Superior temporal gyrus (tissue), 1 donor: ENCODE measurements at regions not wholly inside any gene's neighbourhood (a gene's known extent, or its start where the extent isn't known, plus 50 kb on each side); places are given as distances from the start of the nearest gene placed in this dataset.
"Not testable (repeated sequence)": the region's sequence is repeated elsewhere in the genome, so short reads cannot be mapped to it uniquely, and the experiment has no call there.

Source experiments
- DNase-seq: peaks from one replicate; pipeline ENCODE4 v3.0.0-alpha.2; 2016; ENCODE audit errors: extremely low spot score

DNA sequence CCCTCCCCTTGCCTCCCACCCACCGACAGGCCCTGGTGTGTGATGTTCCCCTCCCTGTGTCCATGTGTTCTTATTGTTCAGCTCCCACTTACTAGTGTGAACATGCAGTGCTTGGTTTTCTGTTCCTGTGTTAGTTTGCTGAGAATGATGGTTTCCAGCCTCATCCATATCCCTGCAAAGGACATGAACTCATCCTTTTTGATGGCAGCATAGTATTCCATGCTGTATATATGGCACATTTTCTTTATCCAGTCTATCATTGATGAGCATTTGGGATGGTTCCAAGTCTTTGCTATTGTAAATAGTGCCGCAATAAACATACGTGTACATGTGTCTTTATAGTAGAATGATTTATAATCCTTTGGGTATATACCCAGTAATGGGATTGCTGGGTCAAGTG lies 538.1 kb upstream of the ZNF804A start:
- not testable (repeated sequence) for DNase-seq

- DNase-seq, result peak; percentile 47
These were observed 530.8 kb upstream of the ZNF804A start for GRCh38 chr2:184067502-184067901.

- no peak for DNase-seq
These were observed 525.9 kb upstream of the ZNF804A start for GRCh38 chr2:184072470-184072869.

DNA sequence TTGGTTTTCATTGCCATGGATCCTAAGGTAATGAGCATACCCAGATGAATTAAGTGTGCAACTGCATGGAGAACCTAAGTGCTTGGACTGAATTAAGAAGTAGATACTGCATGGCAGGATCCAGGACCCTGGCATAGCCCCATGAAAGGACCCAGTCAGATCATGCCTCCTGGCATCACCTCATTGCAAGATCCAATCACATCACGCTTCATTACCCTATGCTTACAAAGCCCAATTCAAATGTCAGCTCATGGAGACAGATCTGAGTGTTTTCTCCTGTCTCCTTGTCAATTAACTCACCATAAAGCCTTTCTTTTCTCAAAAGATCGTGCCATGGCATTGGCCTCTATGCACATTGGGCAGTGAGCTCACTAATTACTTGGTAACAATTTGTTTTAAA lies 519.8 kb upstream of the ZNF804A start:
- no peak for DNase-seq

GRCh38 chr2:184091456-184091855 lies 506.9 kb upstream of the ZNF804A start:
- DNase-seq, result no peak

DNA sequence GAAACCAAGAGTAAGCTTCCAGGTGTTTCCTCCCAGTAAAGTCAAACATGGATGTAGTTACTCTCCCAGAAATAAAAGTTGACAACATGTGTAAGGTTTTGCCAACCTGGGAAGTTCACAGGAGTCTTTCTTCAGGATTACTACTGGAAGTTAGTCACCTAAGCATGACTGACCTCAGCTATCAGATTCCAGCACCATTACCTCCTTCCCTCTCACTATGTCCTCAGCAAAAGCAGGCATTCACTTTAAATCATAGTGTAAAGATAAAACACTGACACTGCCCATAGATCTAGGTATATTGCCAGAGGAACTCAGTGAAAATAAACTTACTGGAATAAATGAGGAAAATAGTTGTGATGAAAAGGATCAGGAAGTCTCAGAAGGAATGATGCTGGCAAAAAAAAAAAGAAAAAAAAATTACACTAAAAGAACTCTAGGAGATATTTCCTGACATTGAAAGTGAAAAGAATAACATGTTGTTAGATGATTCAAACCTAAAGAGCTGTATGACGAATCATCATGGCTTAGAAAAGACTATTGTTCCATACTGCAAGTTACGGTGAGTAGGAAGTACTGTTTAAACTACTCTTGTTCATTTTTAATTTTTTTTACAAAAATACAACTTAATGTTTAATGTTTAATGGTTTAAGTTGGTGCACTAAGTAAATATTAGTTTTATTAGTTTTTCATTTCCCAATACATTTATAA lies 484.5 kb upstream of the ZNF804A start:
- no peak for DNase-seq

GRCh38 chr2:184114439-184114838 lies 483.9 kb upstream of the ZNF804A start:
- DNase-seq, result no peak

DNA sequence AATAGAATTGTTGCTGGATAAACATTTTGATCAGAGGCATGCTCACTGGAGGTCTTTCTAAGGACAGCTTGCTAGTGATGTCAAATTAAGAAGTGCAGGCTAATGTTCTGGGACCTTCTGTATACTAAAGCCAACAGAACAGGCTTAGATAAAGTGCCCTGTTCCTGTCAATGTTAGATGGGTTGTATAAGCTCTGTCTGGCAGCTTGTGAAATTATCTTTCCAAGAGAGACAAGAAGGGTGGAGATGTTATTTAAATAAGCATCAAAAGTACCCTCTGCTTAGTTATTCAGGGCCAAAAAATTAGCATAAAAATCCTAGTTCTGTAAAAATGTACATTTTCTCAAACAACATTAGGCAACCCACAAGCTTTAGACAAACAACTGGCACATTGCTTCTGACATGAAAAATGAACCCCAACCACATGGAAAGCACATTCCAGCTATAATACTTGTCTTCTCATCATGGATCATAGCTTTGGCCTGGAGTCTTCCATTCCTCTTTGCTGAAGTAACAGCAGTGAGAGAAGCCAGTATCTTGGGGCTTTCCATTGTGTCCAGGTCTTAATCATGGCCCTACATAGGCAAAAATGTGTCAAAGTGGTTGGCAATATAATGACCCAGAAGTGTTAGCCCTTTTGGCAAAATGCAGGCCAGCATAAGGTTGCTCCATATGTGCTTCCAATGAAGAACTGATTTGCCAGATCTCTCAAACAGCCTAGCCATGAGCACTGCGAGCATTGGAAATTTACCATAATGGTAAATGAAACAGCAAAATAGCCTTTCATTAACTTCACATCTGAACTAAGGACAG lies 478.1 kb upstream of the ZNF804A start:
- no peak for DNase-seq

- no peak for DNase-seq
These were observed 472.5 kb upstream of the ZNF804A start for GRCh38 chr2:184125867-184126266.

- DNase-seq, result no peak
These were observed 469.3 kb upstream of the ZNF804A start for GRCh38 chr2:184129073-184129472.

GRCh38 chr2:184137955-184138354 lies 460.4 kb upstream of the ZNF804A start:
- no peak for DNase-seq

DNA sequence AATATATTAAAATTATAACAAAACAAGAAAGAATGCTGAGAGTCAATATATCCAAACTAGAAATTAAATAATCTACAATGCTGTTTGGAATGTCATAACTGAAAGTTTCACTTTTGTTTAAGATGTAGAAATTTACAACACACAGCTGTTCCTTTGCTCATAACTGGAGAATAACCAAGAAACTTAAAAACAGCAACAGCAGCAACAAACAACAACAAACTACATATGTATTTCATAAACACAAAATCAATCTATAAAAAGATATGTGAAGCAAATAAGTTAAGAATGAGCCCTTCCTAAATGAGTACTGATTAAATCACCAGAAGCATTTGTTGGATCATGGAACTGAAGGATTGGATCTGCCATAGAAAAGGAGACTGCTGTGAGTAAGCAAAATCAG lies 456.5 kb upstream of the ZNF804A start:
- DNase-seq, result no peak

- DNase-seq, result no peak
These were observed 443.9 kb upstream of the ZNF804A start for GRCh38 chr2:184154438-184154837.

DNA sequence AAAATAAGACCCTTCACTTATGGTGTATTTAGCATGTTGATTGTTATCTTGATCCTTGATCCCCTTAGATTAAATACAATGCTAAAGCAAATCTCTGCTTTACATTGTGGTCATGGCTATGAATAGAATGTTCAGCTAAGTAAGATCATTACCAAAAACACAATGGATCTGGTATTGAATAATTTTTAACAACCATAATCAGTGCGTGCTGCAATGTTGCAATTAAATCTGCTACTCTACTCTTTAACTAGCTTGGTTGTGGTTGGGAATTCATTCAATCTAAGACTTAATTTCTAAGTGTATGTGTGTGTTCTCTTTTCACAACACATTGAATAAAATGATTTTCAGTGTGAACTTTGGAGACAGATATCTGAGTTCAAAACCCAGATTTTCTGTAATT lies 442.5 kb upstream of the ZNF804A start:
- no peak for DNase-seq

- DNase-seq, result no peak
These were observed 441.2 kb upstream of the ZNF804A start for GRCh38 chr2:184157141-184157540.

DNA sequence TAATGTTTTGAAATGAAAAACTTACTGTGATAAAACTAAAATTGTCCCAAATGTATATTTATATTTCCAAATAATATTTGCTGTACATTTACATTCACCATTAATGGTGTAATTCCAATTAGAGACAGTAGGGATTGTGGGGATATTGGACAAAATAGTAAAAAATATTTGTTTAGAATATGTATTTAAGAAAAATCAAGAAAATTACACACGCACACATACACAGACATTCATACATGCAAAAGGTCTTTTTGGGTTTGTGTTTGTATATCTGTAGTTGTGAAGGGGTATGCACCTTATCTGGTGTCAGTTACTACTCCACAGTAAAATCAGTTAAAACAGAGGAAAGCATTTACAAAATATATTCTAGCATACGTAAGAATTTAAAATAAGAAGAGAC lies 435.9 kb upstream of the ZNF804A start:
- no peak for DNase-seq

DNA sequence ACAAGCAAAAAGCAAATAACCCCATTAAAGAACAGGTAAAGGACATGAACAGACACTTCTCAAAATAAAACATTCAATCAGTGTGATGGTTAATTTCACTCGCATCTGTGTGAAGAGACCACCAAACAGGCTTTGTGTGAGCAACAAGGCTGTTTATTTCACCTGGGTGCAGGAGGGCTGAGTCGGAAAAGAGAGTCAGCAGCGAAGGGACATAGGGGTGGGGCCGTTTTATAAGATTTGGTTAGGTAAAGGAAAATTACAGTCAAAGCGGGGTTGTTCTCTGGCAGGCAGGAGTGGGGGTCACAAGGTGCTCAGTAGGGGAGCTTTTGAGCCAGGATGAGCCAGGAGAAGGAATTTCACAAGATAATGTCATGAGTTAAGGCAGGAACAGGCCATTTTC lies 429.5 kb upstream of the ZNF804A start:
- DNase-seq, result not testable (repeated sequence)

- DNase-seq, result no peak
These were observed 429.0 kb upstream of the ZNF804A start for GRCh38 chr2:184169366-184169765.

DNA sequence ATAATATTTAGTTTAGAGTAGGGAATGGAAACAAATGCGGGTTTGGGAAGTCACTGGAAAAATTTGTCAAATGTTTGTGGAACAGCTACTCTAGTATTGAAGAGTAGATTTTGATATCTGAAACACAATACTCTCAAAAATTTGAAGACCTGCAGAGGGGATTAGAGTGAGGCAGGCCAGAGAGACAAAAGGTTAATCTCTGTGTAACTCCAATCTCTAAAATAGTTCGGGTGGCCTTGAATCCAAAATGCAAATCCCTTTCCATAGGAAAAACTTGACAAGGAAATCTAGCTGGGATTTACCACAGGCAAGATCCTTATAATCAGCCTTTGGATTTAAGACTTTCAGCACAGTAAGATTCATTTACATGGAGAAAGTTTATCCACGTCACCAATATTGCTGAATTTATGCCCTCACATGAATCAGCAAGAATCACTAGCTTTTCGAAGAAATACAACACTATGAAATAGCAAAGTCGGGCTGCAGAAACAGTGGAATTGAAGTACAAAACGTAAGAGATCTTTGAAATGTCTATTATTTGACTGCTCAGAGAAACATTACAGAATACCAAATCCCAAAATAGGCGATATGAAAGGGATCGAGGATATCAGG lies 423.7 kb upstream of the ZNF804A start:
- DNase-seq, result no peak

- no peak for DNase-seq
These were observed 420.1 kb upstream of the ZNF804A start for GRCh38 chr2:184178229-184178628.

GRCh38 chr2:184186436-184186835 lies 411.9 kb upstream of the ZNF804A start:
- no peak for DNase-seq

GRCh38 chr2:184187421-184187971 lies 410.8 kb upstream of the ZNF804A start:
- no peak for DNase-seq

DNA sequence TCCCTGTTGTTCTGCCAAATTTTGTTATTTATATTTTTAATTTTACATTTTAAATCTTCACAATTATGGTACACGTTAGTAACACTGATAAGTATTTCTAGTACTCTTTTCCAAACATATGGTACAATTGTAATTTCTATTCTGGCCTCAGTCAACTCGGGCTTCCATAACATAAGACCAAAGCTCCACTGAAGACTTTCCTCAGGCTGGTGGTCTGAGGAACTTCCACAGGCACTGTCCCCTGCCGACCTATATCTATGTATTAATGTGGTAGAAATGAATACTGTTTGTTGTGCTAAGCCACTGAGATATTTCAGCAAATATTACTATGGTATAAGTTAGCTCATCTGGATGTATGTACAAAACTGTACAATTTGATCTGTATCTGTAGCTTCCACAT lies 407.6 kb upstream of the ZNF804A start:
- DNase-seq, result no peak
